ENCODE measurements at regions not wholly inside any gene's neighbourhood (a gene's known extent, or its start where the extent isn't known, plus 50 kb on each side); places are given as distances from the start of the nearest gene placed in this dataset.

- TF ChIP-seq, protein P1, sequence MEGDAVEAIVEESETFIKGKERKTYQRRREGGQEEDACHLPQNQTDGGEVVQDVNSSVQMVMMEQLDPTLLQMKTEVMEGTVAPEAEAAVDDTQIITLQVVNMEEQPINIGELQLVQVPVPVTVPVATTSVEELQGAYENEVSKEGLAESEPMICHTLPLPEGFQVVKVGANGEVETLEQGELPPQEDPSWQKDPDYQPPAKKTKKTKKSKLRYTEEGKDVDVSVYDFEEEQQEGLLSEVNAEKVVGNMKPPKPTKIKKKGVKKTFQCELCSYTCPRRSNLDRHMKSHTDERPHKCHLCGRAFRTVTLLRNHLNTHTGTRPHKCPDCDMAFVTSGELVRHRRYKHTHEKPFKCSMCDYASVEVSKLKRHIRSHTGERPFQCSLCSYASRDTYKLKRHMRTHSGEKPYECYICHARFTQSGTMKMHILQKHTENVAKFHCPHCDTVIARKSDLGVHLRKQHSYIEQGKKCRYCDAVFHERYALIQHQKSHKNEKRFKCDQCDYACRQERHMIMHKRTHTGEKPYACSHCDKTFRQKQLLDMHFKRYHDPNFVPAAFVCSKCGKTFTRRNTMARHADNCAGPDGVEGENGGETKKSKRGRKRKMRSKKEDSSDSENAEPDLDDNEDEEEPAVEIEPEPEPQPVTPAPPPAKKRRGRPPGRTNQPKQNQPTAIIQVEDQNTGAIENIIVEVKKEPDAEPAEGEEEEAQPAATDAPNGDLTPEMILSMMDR (conservative IDR thresholded peaks at IDR 0.05; ENCODE audit: low read length), result no peak
- TF ChIP-seq EZH2phosphoT487 (IDR thresholded peaks at IDR 0.05; ENCODE audit: borderline replicate concordance, low read depth, low read length), result no peak
These were observed 155.1 kb upstream of the SMIM23 start for GRCh38 chr5:171630350-171631065.

All from OCI-LY7 (cell line).